Stimulated activated CD4-positive, alpha-beta T cell treated with anti-CD3 and anti-CD28 coated beads, TNF-alpha, amount 100 ng/mL, for 24 hours (primary cell): ENCODE measurements at regions not wholly inside any gene's neighbourhood (a gene's known extent, or its start where the extent isn't known, plus 50 kb on each side); places are given as distances from the start of the nearest gene placed in this dataset.

Source experiments
- DNase-seq, 3 experiments: peaks; one replicate each; pipeline ENCODE4 v3.0.0-alpha.2; 2020; ENCODE audit warnings: low read depth in 3 of 3

DNA sequence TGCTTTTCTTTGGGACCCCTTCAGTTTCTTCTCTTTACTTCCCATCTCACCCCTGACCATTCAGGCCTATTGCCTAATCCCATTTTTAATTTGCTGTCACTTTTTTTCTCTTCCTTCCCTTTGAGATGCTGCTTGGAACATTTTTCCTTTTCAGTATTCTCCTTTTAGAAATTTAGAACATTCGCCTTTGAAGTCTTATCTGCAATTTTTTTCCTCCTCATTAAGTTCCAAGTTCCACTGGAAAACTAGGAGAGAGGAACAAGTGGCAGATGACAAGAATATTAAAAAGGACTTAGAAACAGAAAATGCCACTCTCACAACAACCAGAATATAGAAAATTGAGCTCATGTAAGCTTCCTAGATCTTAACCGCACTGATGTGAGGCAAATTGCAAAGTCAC is 126.6 kb downstream of the PSMG1 start:
- no peak for DNase-seq

DNA sequence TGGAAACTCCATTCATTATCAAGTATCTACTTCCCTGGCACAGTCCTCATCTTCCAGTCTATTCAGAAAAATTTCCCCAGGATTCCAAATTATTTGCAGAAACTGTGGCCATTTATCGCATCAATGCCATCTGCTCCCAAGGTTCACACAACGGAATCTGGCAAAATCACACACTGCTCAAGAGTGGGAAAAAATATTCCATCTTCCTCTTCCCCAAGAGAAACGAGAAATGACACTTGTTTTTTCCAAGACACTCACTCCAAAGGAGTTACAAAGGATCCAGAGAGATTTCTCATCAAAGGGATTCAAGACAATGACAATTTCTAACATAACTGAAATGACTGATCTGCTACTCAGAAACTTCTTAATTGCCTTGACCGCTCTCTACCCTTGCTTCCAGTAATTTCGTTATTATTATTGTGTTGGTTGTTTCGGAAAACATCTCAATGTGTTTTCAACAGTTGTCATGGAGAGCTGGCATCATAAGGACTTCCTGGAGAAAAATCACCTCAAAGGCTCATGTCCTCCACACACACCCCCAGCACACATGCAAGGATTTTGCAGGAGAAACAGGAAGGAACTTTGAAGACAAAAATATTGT is 128.0 kb downstream of the PSMG1 start:
- no peak for DNase-seq

DNA sequence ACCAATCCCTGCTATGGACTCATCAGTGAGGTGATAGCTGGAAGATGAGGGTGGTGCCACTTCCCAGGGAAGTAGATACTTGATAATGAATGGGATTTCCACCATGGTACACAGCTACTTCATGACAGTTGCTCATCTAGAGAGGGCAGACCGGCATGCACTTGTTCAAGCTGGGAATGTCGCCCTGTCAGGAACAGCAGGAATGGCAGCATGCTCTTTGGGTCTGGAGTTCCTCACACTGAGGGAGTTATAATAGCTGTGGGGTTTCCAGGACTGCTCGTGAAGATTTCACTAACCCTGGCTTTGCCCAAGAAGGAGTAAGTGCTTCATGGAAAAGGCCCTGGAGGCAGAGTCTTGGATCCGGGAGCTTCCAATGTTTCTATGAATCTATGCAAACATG is 129.2 kb downstream of the PSMG1 start:
- DNase-seq: no peak

DNA sequence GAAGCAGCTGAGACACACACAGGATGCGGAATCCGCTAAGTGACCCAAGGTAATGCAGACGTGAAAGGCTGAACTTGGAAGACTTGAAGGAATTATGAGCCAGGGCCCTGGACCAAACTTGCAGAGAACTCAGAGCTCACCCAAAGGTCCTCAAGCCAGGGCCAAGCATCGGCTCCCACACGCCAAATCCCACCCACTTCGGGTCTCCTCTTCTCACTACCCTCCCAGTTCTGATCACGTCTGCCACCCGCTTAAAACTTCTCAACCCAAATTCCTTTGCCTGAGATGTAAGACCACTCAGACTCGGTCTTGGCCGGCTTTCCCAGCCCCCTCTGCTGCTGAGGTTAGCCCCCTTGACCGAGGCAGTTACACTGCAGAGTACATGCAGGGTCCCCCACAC is 130.1 kb downstream of the PSMG1 start:
- DNase-seq: no peak

DNA sequence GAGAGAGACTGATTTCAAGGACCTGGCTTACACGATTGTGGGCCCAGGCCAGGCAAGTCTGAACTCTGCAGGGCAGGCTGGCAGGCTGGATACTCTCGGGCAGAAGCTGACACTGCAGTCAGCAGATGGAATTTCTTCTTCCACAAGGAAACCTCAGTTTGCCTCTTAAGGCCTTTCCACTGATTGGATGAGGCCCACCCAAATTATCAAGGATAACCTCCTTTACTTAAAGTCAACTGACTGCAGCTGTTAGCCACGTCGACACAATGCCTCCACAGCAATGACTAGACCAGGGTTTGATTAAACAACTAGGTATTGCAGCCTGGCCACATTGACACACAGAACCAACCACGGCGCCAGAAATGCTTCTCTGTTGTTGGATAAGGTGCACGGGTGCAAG is 130.5 kb downstream of the PSMG1 start:
- no peak for DNase-seq

DNA sequence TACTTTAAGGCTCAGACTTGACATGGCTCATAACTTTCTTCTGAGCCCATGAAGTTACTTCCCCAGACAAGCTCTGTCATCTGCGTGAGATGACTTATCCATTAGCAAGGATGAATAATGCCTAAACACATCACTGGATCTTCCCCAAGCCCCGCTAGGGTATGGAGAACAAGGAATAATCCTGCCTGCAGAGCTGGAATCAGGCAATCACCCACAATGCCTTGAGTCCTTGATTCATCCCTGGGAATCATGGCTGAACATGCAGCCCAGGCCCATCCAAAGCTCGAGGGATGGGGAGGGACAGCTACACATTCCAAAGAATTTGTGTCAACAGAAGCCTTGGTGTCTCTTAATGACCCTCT is 131.7 kb downstream of the PSMG1 start:
- DNase-seq: no peak

DNA sequence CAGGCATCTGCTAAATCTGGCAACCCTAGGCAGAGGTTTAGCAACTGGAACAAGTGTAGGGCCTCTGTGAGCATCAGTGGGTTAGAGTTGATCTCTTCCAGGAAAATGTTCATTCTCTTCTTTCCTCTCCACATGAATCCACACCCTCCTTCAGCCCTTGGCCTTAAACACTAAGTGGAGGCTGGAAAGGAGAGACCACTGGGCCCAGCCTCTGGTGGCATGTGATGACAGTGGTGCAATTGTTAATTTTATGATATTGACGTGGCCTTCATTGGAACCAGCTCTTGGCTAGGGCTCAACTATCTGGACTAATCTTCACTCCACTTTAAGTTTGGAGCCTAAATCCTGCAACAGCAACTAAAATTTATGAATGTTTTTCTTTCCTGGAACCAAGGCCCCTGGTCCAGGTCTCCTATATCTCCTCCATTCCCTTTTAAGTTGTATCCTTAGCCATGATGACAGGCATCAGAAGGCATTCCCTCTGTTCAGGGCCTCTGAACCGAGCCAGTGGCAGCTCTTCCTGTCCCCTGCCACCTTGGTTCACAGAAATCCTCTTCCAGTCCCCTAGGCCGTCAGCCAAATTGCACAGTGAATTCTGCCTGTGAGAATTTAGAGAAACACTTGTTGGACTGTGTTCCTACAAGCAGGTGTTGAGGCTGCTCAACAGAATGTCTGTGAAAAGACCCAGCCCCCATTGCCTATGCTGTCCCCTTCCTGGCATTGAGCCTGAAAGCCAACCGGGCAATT is 132.2 kb downstream of the PSMG1 start:
- no peak for DNase-seq

DNA sequence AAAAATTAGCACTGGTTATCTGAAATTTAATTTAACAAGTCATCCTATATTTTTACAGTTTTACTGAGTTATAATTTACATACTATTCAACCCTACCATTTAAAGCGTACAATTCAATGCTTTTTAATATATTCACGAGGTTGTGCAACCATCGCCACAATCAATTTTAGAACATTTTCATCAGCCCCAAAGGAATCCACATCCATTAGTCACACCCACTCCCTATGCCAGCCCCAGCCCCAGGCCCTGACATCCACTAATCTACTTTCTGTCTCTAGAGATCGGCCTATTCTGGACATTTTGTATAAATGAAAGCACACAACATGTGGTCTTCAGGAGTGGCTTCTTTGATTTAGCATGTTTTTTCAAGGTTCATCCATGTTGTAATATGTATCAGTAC is 134.7 kb downstream of the PSMG1 start:
- no peak for DNase-seq

DNA sequence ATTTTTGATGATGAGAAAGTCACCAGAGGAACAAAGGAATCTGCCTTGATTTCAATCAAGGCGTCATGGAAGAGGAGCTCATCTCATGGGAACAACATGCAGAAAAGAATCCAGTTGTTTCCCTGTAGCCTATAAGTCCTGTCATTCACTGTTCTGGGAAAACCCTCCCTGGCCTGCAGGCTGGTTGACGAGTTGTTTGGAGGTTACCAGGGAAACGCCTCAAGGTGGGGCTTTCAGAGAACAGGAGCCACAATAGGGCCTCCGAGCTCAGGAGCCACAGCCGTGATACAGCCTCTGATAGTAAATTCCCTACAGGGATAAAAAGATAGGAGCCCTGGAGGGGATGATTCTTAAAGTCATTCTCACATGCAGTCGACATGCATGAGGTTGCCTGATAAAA is 135.2 kb downstream of the PSMG1 start:
- no peak for DNase-seq

DNA sequence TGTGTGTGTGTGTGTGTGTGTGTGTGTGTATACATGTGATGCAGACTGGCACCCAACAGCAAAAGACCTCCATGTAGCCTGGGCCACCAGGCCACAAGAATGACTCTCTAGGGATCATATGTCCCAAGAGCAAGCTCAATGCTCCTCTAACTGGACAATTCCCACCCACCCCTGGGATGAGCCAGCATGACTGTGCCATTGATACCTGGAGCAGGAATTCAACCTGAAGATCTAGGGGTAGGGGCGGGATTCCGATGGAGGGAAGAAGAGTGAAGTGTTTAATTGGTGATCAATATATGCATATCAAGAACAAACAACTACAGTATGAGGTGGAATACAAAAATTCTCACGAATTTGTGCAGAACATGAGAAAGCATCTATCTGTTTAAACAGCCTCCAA is 136.2 kb downstream of the PSMG1 start:
- no peak for DNase-seq

DNA sequence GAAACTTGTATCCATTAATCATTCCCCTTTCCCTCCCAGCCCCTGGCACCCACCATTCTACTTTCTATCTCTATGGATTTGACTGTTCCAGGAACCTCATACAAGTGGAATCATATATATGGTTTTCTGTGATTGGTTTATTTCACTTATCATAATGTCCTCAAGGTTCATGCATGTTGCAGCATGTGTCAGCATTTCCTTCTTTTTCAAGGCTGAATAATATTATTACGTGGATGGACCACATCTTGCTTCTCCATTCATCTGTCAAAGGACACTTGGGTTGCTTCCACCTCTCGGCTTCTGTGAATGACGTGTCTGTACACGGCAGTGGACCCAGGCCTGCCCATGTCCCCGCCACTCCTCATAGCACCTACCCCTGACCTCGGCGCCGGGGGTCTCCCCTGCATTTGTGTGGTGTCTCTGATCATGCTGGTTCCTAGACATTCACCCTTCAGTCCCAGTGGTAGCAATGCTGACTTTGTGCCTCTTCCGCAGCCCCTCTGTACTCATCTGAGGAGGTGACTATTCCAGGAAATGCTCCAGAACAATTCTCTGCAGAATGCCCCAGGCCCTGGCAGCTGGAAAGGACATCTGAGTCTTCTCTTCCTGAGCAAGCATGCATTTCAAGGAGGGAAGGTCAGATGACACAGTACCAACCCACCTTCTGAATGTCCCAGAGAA is 136.9 kb downstream of the PSMG1 start:
- no peak for DNase-seq

DNA sequence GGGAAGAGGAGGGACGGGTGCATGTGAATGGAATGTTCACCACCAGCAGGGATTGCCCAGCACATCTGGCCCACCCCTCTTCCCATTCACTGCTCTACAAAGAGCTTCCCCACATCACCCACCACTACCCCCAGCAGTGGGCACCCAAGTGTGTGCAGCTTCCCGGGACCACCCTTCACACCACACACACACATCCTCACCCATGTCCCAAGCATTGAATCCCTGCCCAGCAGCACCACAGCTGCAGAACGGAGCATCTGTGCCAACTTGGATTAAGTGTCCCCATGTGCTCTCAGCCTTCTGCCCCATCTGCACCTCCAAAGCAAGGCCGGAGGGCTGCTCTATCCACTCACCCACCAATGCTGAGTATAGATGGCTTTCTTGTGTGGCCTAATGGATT is 141.4 kb downstream of the PSMG1 start:
- DNase-seq: no peak

DNA sequence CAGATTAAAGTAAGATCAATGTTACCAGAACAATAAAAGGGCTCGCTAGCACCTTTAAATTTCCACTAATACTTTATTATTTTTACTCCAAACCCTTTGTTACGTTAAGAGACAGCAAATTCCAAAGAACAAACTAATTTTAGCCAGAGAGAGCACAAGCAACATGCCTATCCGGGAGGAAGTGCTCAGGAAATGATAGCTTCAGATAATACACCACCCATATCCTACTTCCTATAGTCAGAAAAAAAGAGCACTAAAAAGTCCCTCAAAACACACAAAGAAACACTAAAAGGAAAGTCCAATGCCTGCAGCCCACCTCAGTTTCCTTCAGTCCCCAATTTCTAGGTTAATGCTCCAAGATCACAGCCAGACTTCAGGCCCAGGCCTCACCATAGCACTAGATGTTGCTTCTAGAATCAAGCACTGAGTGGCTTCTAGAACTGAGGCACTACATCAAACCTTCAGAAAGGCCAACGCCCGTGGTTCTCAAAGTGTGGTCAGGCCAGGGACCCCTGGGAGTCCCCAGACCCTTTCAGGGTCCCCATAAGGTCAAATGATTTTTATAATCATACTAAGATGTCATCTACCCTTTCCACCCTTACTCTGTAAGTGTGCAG is 142.6 kb downstream of the PSMG1 start:
- DNase-seq: no peak

DNA sequence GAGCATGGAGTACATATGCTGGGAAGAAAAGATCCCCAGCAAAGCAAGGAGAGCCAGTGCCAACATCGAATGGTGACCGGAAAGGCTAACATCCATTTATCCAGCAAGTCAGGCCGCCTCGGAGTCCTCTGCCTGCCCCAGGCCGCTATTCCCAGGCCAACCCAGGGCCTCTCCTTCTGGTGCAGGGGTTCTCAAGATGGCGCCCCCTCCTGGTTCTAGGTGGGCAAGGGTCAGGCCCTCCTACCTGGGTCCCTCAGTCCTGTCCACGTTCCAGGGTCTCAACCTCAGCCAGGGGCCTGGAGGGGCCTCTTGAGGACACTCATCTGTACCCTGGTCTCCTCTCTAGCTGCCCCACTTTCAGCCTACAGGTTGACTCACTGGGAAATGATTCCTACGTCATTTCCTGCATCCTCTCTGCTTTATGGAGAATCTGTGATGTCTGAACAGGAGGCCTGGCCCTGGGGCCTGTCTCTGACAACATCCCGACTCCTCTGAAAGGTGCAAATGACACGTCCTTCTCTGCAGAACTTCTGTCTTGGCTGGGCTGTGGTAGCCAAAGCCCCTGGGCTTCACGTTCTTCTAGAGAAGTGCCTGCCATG is 145.3 kb downstream of the PSMG1 start:
- DNase-seq: no peak

DNA sequence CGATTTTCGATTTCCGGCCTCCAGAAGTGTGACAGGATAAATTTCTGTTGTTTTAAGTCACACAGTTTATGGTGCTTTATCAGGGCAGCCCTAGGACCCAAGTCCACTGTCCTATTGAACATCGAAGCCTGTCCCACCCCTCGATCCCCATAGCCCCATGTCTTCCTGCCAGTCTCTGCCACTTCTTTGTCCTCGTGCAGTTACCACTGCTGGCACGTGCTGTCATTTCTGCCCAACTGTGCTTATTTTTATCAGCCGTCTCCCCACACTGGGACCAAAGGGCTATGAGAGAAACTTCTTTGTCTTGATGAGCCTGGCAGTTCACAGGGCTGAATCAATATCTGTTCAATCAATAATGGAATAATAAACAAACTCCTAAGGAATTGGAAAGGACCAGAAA is 146.7 kb downstream of the PSMG1 start:
- DNase-seq: no peak

DNA sequence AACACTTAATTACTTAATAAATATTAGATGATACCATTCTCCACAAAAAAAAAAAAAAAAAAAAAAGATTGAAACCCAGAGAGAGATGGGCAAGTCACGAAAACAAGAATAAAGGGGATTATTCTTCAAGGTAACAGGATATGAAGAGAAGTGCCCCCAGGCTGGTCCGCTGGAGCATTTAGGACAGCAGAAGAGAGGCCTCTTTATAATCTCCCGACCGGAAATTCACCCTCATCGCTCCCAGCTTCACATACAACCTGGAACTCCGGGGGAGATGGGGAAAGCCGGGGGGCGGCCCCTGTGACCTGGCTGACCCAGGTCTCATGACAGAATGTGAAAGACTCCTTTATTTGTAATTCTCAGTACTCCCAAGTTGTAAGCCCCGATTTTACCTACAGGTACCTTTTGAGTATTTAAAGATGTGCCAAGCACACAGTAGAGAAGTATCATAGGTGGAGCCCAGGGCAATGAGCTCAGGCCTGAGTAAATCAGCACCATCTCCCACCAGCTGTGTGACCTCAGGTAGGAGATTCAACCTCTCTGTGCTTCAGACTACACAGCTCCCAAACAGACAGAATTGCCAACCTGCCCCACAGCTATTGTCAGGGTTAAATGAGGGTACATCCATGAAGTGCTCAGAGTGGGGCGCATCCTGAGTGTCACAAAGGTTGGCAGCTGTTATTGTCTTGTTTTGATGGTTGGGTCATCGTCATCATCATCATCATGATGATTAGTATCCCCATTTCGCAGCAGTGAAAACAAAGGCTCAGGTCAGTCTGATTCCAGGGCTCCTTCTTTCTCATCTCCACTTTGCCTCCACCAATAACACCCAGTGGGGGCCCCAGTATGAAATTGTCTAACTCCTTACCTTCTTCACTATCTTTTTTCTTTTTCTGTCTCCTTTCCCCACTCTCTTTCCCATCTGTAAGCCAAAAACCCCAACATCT is 148.4 kb downstream of the PSMG1 start:
- no peak for DNase-seq

DNA sequence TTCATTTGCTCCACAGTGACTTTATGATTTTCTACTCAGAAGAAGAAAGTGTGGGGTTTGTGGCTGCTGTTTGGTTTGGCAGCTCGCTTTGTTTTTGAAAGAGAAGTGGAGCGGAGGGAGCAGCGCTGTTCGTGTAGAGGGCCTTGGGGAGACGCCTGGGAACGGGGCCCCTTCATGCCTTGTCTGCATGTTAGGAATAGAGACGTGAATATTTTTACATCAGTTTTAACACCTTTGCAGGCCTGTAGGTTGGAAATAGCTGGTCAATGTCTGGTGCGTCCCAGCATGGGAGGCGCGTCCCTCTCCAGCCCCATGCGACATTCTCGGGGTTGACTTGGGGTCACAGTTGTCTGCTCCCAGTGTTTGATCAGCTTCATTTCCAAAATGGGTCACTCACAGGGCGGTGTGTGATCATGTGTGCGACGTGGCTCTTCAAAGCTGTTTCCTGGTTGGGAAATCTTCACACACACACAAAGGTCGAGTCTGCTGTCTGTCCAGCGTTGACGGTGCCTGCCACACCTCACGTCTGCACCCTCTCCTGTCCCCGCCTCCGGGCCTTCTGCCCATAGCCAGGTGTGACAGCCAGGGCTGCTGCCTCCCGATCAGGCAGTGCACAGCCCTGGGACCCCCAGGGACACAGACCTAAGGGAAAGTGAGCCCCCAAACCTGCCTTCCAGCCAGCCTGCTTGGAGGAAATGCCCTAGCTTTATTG is 149.2 kb downstream of the PSMG1 start:
- no peak for DNase-seq

DNA sequence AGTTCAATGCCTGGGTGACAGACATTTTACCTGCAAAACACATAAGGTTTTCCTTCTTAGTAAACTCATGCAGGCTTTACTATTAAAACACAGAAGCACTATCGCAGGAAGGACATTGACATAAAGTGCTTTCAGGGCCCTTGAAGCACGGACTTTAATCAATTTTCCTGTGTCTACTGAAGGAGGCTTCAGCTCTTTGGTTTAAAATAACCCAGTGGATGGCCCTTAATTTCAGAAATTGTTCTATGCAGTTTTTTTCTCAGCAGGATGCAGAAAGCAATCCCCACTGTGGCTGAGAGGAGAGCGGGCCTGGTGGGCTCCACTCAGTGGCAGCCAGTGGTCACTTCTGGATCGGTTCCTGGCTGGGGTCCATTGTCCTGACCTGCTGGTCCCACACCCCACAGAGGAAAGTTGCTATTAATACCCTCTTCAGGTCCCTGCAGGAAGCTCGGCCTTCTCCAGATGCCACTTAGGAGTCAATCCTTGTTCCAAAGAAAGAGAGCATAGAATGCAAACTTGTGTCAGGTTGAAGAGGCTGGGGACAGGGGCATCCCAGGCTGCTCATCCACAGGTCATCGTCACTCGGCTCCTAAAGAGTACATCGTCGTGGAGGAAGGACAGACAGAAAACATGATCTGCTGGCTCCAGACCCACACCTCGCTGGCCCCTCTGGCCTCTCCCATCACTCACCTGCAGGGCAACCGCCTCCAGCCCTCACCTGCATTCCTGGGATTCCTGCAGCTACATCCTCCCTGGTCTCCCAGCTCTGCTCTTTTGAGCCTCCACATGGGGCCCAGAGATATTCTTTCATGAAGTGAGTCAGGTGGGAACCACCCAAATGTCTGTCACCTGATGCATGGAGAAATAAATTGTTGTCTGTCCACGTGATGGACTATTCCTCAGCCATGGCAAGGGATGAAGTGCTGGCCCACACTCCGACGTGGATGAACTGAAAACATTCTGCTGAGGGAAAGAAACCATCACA is 153.1 kb downstream of the PSMG1 start:
- no peak for DNase-seq

DNA sequence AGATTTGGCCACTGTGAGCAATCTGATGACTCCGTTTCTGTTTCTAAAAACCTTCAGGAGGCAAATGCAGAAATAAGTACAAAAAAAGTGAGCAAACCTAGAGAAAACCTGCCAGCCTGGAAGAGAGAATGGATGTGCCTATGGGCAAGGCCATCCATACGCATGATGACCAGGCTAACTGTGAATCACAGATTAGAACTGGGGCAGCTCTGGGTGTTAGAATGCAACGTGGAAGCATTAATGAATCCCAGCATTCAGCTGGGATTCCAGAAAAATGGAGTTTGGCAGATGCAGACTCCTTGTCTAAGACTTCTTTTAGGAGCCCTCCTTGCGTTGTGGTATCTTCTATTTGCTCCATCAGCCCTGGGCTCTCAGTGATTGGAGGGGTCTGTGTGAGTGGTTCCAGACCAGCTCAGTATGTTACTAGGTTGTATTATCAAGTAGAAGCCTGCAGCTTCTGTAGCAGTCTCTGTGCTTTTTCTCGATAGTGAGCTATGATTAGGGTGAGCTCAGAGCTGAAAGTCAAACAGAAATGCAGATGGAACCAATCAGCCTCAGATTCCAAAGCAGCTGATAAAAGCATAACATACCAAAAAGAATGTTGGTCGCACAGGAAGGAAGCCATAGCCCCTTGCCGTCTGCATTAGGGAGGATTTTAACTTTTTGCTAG is 154.0 kb downstream of the PSMG1 start:
- DNase-seq: no peak
